ENCODE measurements at regions not wholly inside any gene's neighbourhood (a gene's known extent, or its start where the extent isn't known, plus 50 kb on each side); places are given as distances from the start of the nearest gene placed in this dataset.

GRCh38 chr5:6321078-6321477 is 57.3 kb downstream of the MED10 start:
- H3K36me3 ChIP-seq (ENCODE audit: control insufficient read depth, insufficient read depth, low read length), result no peaks in the 10 kb centered on the region
- no peak for DNase-seq (ENCODE audit: low read depth)
- H3K4me3 ChIP-seq (ENCODE audit: low read depth, low read length), result no peak overlapping the region
- no peak for TF ChIP-seq CTCF (IDR thresholded peaks at IDR 0.05; ENCODE audit: insufficient read depth, low read length, poor library complexity, severe bottlenecking)
- H3K27me3 ChIP-seq (ENCODE audit: control insufficient read depth, insufficient read depth, low read length), result no peaks in the 10 kb centered on the region

DNA sequence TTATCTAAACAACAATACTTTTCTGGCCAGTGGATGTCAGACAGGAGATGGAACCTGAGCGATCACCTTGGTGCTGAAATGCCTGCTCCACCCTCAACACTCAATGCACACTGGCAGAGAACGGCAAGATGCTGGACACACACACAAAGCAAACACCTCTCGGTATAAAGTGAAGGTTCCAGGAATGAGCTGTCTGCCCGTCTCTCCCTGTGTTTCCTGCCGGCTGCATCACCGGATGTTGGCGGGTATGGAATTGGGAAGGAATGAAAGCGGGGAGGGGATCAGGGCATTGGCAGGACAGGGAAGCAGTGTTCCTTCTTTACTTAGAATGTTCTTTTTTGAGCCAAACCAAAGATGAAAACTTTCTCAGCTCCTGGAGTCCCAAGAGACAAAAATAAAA is 59.2 kb downstream of the MED10 start:
- DNase-seq (ENCODE audit: low read depth), result no peak
- H3K4me3 ChIP-seq (ENCODE audit: low read depth, low read length), result no peak overlapping the region
- TF ChIP-seq CTCF (IDR thresholded peaks at IDR 0.05; ENCODE audit: insufficient read depth, low read length, poor library complexity, severe bottlenecking), result no peak
- H3K27me3 ChIP-seq (ENCODE audit: control insufficient read depth, insufficient read depth, low read length), result no peaks in the 10 kb centered on the region
- H3K36me3 ChIP-seq (ENCODE audit: control insufficient read depth, insufficient read depth, low read length), result no peaks in the 10 kb centered on the region

- Histone ChIP-seq H3K4me3 (ENCODE audit: low read depth, low read length) (no peak overlapping the region), H3K27me3 (ENCODE audit: control insufficient read depth, insufficient read depth, low read length) (no peaks in the 10 kb centered on the region), H3K36me3 (ENCODE audit: control insufficient read depth, insufficient read depth, low read length) (no peaks in the 10 kb centered on the region)
- no peak for TF ChIP-seq CTCF (IDR thresholded peaks at IDR 0.05; ENCODE audit: insufficient read depth, low read length, poor library complexity, severe bottlenecking)
- no peak for DNase-seq (ENCODE audit: low read depth)
These were observed 61.1 kb downstream of the MED10 start for GRCh38 chr5:6317116-6317798.

GRCh38 chr5:6315580-6315979 is 62.8 kb downstream of the MED10 start:
- H3K4me3 ChIP-seq (ENCODE audit: low read depth, low read length), result no peak overlapping the region
- H3K36me3 ChIP-seq (ENCODE audit: control insufficient read depth, insufficient read depth, low read length), result no peaks in the 10 kb centered on the region
- H3K27me3 ChIP-seq (ENCODE audit: control insufficient read depth, insufficient read depth, low read length), result no peaks in the 10 kb centered on the region
- DNase-seq (ENCODE audit: low read depth), result no peak
- no peak for TF ChIP-seq CTCF (IDR thresholded peaks at IDR 0.05; ENCODE audit: insufficient read depth, low read length, poor library complexity, severe bottlenecking)

DNA sequence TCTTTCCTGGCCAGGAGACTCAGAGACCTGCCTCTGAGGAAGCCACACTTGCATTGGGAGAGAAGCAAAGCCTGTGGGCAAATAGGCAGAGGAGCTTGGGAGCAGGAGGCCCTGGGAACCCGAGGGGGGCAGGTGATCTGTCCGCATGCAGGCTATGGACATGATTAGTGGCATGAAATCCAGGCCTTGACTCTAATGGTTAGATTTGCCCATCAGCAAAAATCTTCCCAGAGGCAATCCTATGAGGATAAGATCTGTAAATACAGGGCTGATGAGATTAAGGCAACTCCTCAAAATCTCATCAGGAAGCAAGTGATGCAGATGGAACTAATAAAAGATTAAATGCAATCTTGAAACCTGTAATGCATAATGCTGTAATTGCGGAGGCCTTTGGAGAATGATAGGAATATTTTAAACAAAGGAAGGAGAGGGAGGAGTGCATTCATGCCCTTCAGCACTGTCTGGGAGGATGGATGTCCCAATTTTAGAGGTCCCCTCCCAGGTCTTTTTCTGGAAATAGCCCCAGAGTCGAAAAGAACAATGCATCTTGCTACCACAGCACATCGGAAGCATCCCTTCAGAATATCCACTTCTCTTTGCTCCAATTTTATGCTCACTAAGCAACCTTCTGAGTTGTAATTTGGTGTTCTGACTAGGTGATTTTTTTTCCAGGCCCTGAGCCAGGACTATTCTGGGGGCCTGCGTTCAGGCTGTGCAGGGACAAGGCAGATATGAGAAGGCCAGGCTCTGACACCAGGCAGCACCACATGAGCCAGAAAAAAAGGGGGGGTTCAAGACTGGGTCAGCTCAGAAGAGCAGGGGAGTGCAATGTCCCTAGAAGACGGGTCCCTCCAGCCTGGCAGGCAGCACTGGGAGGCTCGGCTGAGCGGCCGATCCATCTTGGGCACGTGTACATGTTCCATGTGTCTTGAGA is 66.5 kb downstream of the MED10 start:
- Histone ChIP-seq H3K4me3 (ENCODE audit: low read depth, low read length) (no peak overlapping the region), H3K36me3 (ENCODE audit: control insufficient read depth, insufficient read depth, low read length) (no peaks in the 10 kb centered on the region), H3K27me3 (ENCODE audit: control insufficient read depth, insufficient read depth, low read length) (no peaks in the 10 kb centered on the region)
- DNase-seq (ENCODE audit: low read depth), result no peak
- TF ChIP-seq CTCF (IDR thresholded peaks at IDR 0.05; ENCODE audit: insufficient read depth, low read length, poor library complexity, severe bottlenecking), result no peak
